Esophagus squamous epithelium (tissue), 5 donors: ENCODE measurements at regions not wholly inside any gene's neighbourhood (a gene's known extent, or its start where the extent isn't known, plus 50 kb on each side); places are given as distances from the start of the nearest gene placed in this dataset.

Source experiments
- DNase-seq: peaks from one replicate; lab custom pipeline; 2025; lab: John Stamatoyannopoulos, UW
- H3K27ac ChIP-seq, 4 donors: fragments of 200-600 bp; sonication (generic); one replicate each; pipeline ENCODE4 v1.5.1; 2016 to 2019; ENCODE audit warnings: mild to moderate bottlenecking in 1 of 4
- H3K27me3 ChIP-seq, 4 donors: fragments of 200-600 bp; sonication (generic); 1 replicate in 3 of 4; 2 replicates in 1 of 4; pipeline versions ENCODE4 v1.5.1 to v1.6.0; 2017 to 2021; ENCODE audit warnings: antibody characterized with exemption in 1 of 4
- H3K36me3 ChIP-seq, 3 donors: fragments of 200-600 bp; sonication (generic); one replicate each; pipeline ENCODE4 v1.5.1; 2016 to 2019
- H3K4me1 ChIP-seq, 3 donors: fragments of 200-600 bp; sonication (generic); one replicate each; pipeline ENCODE4 v1.5.1; 2017 to 2019
- H3K4me3 ChIP-seq, 4 donors: fragments of 200-600 bp; sonication (generic); 1 replicate in 3 of 4; 2 replicates in 1 of 4; pipeline ENCODE4 v1.5.1; 2016 to 2019; ENCODE audit warnings: mild to moderate bottlenecking in 2 of 4, moderate library complexity in 1 of 4
- H3K9me3 ChIP-seq, 3 donors: fragments of 200-600 bp; sonication (generic); one replicate each; pipeline ENCODE4 v1.5.1; 2016 to 2019
- POLR2A ChIP-seq, 4 donors: fragments of 450-650 bp; IDR thresholded peaks; one replicate each; pipeline ENCODE4 v1.6.1; 2017; ENCODE audit warnings: antibody characterized with exemption in 4 of 4, mild to moderate bottlenecking in 4 of 4, moderate library complexity in 3 of 4
- WGBS, 2 donors: methylation state at CpG; one replicate each; pipeline ENCODE4 v1.1.5; 2018; 5-methylcytosine and 5-hydroxymethylcytosine counted together
- intact Hi-C: fragments of 100-400 bp; cut with DNase I; formaldehyde crosslinking; loops from one replicate; pipeline ENCODE4 v1.15.0; 2022
- TF ChIP-seq, protein P1 (sequence below), 6 experiments: fragments of 450-650 bp in 4 of 6; fragments of 200-600 bp in 2 of 6; sonication (generic) in 2 of 6; IDR thresholded peaks; one replicate each; pipeline ENCODE4 v1.5.1; 2016 to 2019; ENCODE audit warnings: antibody characterized with exemption in 6 of 6, mild to moderate bottlenecking in 4 of 6, moderate library complexity in 4 of 6
- donor health status: DM: yes; HTN: yes; CAD: no.

DNA sequence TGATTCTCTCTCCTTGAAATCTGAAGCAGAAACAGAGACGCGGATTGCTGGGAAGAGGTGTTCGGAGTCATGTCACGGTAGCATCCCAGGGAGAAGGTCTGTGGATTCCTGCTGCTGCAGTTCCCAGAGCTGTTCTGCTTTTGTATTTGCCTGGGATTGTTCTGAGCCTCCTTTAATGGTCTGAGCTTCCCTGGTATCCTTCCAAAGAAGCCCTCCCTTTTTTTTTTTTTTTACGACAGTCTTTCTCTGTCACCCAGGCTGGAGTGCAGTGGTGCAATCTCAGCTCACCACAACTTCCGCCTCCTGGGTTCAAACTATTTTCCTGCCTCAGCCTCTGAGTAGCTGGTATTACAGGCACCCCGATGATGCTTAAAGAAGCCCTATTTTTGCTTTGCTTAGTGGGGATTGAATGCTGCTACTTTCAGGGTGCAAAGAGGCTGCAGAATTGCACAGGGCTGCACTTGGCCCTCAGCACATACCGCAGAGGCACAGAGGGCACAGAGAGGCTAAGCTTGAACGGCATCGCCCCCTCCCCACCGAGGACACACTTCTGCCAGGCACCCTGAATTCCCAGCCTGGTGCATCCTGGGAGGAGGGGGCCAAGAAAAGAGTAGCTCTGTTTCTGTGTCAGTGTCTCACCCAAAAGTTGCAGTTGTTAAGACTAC is 208.6 kb upstream of the GALNT17 start:
- no peak for DNase-seq
- intact Hi-C loops = no loop called here
- H3K4me1 ChIP-seq = no peaks in the 10 kb centered on the region
- no peaks in the 10 kb centered on the region for H3K36me3 ChIP-seq
- H3K27me3 ChIP-seq = no peaks in the 10 kb centered on the region
- WGBS, 2 donors = 66 to 70% methylated on average over 9 to 11 of the region's 11 CpGs
- no peaks in the 10 kb centered on the region for H3K9me3 ChIP-seq
- H3K4me3 ChIP-seq = no peak overlapping the region
- no peak overlapping the region for H3K27ac ChIP-seq
- TF ChIP-seq, protein P1, sequence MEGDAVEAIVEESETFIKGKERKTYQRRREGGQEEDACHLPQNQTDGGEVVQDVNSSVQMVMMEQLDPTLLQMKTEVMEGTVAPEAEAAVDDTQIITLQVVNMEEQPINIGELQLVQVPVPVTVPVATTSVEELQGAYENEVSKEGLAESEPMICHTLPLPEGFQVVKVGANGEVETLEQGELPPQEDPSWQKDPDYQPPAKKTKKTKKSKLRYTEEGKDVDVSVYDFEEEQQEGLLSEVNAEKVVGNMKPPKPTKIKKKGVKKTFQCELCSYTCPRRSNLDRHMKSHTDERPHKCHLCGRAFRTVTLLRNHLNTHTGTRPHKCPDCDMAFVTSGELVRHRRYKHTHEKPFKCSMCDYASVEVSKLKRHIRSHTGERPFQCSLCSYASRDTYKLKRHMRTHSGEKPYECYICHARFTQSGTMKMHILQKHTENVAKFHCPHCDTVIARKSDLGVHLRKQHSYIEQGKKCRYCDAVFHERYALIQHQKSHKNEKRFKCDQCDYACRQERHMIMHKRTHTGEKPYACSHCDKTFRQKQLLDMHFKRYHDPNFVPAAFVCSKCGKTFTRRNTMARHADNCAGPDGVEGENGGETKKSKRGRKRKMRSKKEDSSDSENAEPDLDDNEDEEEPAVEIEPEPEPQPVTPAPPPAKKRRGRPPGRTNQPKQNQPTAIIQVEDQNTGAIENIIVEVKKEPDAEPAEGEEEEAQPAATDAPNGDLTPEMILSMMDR (IDR thresholded peaks at IDR 0.05) = no peak

DNA sequence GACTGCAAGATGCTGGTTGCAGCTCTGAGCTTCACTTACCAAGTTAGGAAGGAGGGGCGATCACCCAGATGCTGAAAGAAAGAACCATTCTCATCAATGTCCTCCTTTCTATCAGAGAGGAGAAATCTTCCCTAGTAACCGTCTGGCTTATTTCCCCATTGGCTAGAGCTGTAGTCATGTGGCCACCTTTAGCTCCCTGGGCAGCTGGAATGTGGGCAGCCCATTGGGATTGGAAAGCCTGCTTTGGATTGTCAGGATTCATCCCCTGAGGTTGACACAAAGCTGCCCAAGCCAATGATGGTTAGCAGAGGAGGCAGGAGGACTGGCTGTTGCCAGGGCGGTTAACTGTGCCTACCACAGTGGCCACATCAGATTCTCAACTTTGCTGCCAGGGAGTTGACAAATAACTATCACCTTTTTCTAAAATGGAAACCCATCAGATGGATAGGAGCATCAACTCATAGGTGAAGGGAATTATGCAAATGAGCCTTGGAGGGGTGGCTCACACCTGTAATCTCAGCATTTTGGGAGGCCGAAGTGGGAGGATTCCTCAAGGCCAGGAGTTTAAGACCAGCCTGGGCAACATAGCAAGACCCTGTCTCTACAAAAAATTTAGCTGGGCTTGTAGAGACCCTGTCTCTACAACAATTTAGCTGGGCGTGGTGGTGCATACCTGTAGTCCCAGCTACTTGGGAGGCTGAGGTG is 206.4 kb upstream of the GALNT17 start:
- H3K36me3 ChIP-seq = no peaks in the 10 kb centered on the region
- no peaks in the 10 kb centered on the region for H3K9me3 ChIP-seq
- no peak overlapping the region for H3K4me3 ChIP-seq
- no peaks in the 10 kb centered on the region for H3K4me1 ChIP-seq
- DNase-seq = no peak
- 77 to 89% methylated on average over 4 of the region's 5 CpGs for WGBS, 2 donors
- intact Hi-C loops = no loop called here
- no peaks in the 10 kb centered on the region for H3K27me3 ChIP-seq
- no peak for TF ChIP-seq POLR2A (IDR thresholded peaks at IDR 0.05)
- TF ChIP-seq, protein P1 (IDR thresholded peaks at IDR 0.05) = no peak
- H3K27ac ChIP-seq = no peak overlapping the region

DNA sequence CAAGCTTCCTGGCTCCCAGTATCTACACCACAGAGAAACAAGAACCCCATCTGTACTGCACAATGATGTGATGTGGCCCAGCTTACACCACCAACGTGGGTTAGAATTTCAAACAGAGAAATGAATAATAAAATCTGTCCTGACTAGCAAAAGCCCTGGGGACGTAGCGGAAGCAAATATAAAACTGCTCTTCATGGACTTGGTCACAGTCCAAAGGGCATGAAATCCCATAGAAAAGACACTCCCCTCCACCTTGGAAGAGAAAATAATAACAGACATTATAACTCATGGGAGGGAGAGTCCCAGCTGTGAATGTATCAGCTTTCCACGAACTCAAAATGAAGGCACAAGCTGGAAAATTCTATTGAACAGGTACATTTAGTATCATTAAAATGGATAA is 205.3 kb upstream of the GALNT17 start:
- intact Hi-C loops = no loop called here
- no peak for DNase-seq
- Histone ChIP-seq H3K27me3 (no peaks in the 10 kb centered on the region), H3K4me3 (no peak overlapping the region), H3K9me3 (no peaks in the 10 kb centered on the region), H3K36me3 (no peaks in the 10 kb centered on the region), H3K27ac (no peak overlapping the region), H3K4me1 (no peaks in the 10 kb centered on the region)
- TF ChIP-seq, protein P1 (IDR thresholded peaks at IDR 0.05) = no peak
- TF ChIP-seq POLR2A (IDR thresholded peaks at IDR 0.05) = no peak
- 23 to 25% methylated on average over 4 of the region's 4 CpGs for WGBS, 2 donors

DNA sequence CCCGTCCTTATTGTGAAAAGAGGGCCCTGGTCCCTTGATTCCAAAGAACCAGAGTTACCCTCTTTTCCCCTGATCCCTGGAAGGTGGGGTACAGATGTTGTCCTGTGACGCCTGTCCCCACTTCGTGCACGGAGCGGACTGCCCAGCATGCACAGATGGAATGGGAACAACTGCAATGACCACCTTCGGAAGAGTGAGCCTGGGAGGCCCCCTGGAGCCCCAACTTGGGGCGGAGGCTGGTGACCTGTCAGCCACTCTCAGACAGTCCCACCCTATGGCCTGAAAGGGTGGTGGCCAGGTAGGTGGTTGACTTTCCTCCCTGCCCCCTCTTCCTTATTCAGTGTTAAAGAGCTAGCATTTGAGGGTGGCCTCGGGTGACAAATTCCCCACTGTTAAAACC is 196.6 kb upstream of the GALNT17 start:
- H3K9me3 ChIP-seq = no peaks in the 10 kb centered on the region
- H3K27ac ChIP-seq = no peak overlapping the region
- no peaks in the 10 kb centered on the region for H3K36me3 ChIP-seq
- DNase-seq = no peak
- intact Hi-C loops = no loop called here
- TF ChIP-seq, protein P1 (IDR thresholded peaks at IDR 0.05) = no peak
- TF ChIP-seq POLR2A (IDR thresholded peaks at IDR 0.05) = no peak
- 66 to 91% methylated on average over 4 to 7 of the region's 8 CpGs for WGBS, 2 donors
- no peaks in the 10 kb centered on the region for H3K27me3 ChIP-seq
- H3K4me3 ChIP-seq = no peak overlapping the region
- no peaks in the 10 kb centered on the region for H3K4me1 ChIP-seq

DNA sequence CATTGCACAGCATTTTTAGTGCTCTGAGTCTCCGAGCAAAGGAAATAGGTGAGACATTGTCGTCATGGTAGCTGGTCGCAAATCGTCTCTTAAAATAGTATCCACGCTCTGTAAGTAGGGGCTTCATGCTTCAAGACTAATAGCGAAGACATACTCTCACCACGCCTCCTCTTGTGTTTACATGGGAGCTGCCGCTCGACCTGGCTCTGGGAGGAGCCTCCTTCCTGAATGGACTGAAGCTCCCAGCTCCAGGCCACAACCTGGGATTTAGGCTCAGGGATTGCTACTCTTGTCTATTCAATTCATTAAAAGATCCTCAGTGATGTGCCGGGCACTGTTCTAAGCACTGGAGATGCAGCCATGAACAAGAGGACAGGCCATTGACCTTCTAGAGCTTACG is 196.1 kb upstream of the GALNT17 start:
- Histone ChIP-seq H3K4me1 (no peaks in the 10 kb centered on the region), H3K27ac (no peak overlapping the region), H3K36me3 (no peaks in the 10 kb centered on the region), H3K27me3 (no peaks in the 10 kb centered on the region), H3K9me3 (no peaks in the 10 kb centered on the region), H3K4me3 (no peak overlapping the region)
- DNase-seq = no peak
- 69 to 83% methylated on average over 9 to 10 of the region's 11 CpGs for WGBS, 2 donors
- no peak for TF ChIP-seq POLR2A (IDR thresholded peaks at IDR 0.05)
- intact Hi-C loops = no loop called here
